ENCODE measurements at regions not wholly inside any gene's neighbourhood (a gene's known extent, or its start where the extent isn't known, plus 50 kb on each side); places are given as distances from the start of the nearest gene placed in this dataset.

- no peak for TF ChIP-seq POLR2A (IDR thresholded peaks at IDR 0.05)
- TF ChIP-seq CTCF (IDR thresholded peaks at IDR 0.05) = no peak
- no peak for TF ChIP-seq POLR2AphosphoS5 (IDR thresholded peaks at IDR 0.05)
Observed at GRCh38 chr11:112612250-112612849, 348.9 kb upstream of the NCAM1 start.

Data from breast epithelium (tissue), 3 donors.